Nephron (organoid): ENCODE measurements at regions not wholly inside any gene's neighbourhood (a gene's known extent, or its start where the extent isn't known, plus 50 kb on each side); places are given as distances from the start of the nearest gene placed in this dataset.

Experiments
- H3K27ac Mint-ChIP-seq, 3 experiments: 2 replicates each; pipeline ENCODE4 v1.8.0; 2020; ENCODE audit warnings: mixed read lengths in 3 of 3, mild to moderate bottlenecking in 2 of 3, moderate library complexity in 1 of 3
- H3K27me3 Mint-ChIP-seq: 2 replicates; pipeline ENCODE4 v1.8.0; 2021; ENCODE audit warnings: low read depth, mild to moderate bottlenecking, moderate library complexity, mixed read lengths
- H3K36me3 Mint-ChIP-seq: 2 replicates; pipeline ENCODE4 v1.8.0; 2020; ENCODE audit warnings: low read depth, mixed read lengths
- H3K4me1 Mint-ChIP-seq: 2 replicates; pipeline ENCODE4 v1.8.0; 2020; ENCODE audit warnings: mixed read lengths
- H3K4me3 Mint-ChIP-seq, 3 experiments: 2 replicates each; pipeline ENCODE4 v1.8.0; 2020; ENCODE audit warnings: mild to moderate bottlenecking in 3 of 3, mixed read lengths in 3 of 3, moderate library complexity in 2 of 3
- H3K9me3 Mint-ChIP-seq: 2 replicates; pipeline ENCODE4 v1.8.0; 2020; ENCODE audit warnings: mixed read lengths
- TF ChIP-seq, protein P1 (sequence below), 3 experiments: fragments of 200-600 bp; sonication (generic); IDR thresholded peaks; one replicate each; pipeline ENCODE4 v1.5.0; 2021; ENCODE audit warnings: antibody characterized with exemption in 3 of 3; ENCODE audit not compliant: unreplicated experiment in 3 of 3

DNA sequence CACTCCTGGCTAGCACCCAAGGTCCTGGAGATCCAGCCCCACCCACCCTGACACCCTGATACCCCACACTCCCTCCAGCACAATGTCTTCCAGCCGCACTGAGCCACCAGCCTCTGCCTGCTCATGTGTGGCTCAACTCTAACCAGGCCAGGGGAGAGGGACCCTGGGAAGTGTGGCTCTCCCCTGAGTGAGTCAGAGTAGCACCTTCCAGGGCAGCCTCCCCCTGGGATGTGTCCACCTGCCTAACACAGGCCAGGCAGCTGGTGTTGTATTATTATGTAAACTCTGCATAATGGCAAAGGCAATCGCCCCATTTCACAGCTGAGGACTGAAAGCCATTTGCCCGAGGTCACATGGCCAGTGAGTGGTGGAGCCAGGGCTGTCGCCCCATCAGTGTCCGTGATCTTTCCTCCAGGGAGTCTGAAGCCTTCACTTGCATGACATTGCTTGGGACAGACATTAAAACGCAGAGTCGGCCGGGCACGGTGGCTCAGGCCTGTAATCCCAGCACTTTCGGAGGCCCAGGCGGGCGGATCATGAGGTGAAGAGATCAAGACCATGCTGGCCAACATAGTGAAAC, 84.2 kb upstream of the FOXF1 start:
- TF ChIP-seq, protein P1, sequence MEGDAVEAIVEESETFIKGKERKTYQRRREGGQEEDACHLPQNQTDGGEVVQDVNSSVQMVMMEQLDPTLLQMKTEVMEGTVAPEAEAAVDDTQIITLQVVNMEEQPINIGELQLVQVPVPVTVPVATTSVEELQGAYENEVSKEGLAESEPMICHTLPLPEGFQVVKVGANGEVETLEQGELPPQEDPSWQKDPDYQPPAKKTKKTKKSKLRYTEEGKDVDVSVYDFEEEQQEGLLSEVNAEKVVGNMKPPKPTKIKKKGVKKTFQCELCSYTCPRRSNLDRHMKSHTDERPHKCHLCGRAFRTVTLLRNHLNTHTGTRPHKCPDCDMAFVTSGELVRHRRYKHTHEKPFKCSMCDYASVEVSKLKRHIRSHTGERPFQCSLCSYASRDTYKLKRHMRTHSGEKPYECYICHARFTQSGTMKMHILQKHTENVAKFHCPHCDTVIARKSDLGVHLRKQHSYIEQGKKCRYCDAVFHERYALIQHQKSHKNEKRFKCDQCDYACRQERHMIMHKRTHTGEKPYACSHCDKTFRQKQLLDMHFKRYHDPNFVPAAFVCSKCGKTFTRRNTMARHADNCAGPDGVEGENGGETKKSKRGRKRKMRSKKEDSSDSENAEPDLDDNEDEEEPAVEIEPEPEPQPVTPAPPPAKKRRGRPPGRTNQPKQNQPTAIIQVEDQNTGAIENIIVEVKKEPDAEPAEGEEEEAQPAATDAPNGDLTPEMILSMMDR (IDR thresholded peaks at IDR 0.05; ENCODE audit: unreplicated experiment in 3 of 3): no peak
- H3K27me3 Mint-ChIP-seq: peaks cover 81% of the 10 kb centered on the region
- peaks cover 24% of the 10 kb centered on the region for H3K9me3 Mint-ChIP-seq
- peaks cover 5% of the 10 kb centered on the region for H3K36me3 Mint-ChIP-seq
- H3K27ac Mint-ChIP-seq: no peak overlapping the region
- H3K4me1 Mint-ChIP-seq: peaks cover 18% of the 10 kb centered on the region
- no peak overlapping the region for H3K4me3 Mint-ChIP-seq

DNA sequence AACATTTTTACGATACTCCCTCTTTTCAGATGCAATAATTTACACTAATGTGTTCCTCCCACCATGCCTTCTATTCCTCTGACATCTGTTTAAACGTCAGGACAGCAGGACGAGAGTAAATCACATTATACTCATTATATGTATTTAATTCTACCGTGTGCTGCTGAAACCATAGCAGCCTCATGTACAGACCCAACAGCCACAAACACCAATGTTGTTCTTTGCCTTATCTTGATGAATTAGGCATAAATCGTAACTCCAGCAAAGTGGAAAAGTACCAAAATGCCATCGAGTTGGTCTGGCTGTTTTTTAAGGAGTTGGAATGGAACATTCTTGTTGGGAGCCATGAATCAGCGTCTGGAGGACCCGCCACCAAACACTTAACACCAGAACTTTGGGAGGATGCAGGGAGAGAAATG, 82.9 kb upstream of the FOXF1 start:
- peak overlapping the region; percentile 14 to 48 (median 15) for H3K4me3 Mint-ChIP-seq
- peaks cover 18% of the 10 kb centered on the region for H3K4me1 Mint-ChIP-seq
- peak overlapping the region; percentile 2 to 75 (median 69) for H3K27ac Mint-ChIP-seq
- peaks cover 15% of the 10 kb centered on the region for H3K9me3 Mint-ChIP-seq
- peaks cover 82% of the 10 kb centered on the region for H3K27me3 Mint-ChIP-seq
- TF ChIP-seq, protein P1 (IDR thresholded peaks at IDR 0.05; ENCODE audit: unreplicated experiment in 3 of 3): no peak
- H3K36me3 Mint-ChIP-seq: peaks cover 5% of the 10 kb centered on the region

GRCh38 chr16:86428729-86429517, 81.4 kb upstream of the FOXF1 start:
- TF ChIP-seq, protein P1 (IDR thresholded peaks at IDR 0.05; ENCODE audit: unreplicated experiment in 3 of 3): no peak
- H3K4me3 Mint-ChIP-seq: no peak overlapping the region
- peaks cover 3% of the 10 kb centered on the region for H3K9me3 Mint-ChIP-seq
- peaks cover 18% of the 10 kb centered on the region for H3K4me1 Mint-ChIP-seq
- H3K27me3 Mint-ChIP-seq: peaks cover 89% of the 10 kb centered on the region
- no peak overlapping the region for H3K27ac Mint-ChIP-seq
- peaks cover 5% of the 10 kb centered on the region for H3K36me3 Mint-ChIP-seq

GRCh38 chr16:86429663-86430062, 80.7 kb upstream of the FOXF1 start:
- Mint-ChIP-seq H3K27me3 (peaks cover 89% of the 10 kb centered on the region), H3K36me3 (peaks cover 5% of the 10 kb centered on the region), H3K9me3 (peaks cover 3% of the 10 kb centered on the region), H3K4me3 (no peak overlapping the region), H3K27ac (no peak overlapping the region), H3K4me1 (peaks cover 18% of the 10 kb centered on the region)
- TF ChIP-seq, protein P1 (IDR thresholded peaks at IDR 0.05; ENCODE audit: unreplicated experiment in 3 of 3): no peak

DNA sequence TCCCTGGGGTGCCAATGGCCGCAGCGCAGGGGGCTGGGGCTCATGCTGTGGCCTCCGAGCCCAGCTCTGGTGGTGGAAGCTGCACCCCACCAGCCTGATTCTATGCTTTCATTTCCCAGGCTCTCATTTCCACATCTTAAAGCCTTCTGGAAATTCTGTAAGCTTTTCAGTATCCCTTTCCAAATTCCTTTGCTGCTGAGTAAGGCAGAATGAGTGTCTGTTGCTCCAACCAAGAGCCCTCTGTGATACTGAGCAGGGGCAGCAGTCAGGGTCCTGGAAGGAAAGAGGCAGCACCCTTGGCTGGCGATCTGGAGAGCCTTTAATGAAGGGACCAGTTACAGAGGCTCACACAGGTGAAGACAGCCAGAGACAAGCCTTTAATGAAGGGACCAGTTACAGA, 79.5 kb upstream of the FOXF1 start:
- Mint-ChIP-seq H3K4me3 (no peak overlapping the region), H3K27ac (no peak overlapping the region), H3K4me1 (peaks cover 15% of the 10 kb centered on the region), H3K36me3 (peaks cover 5% of the 10 kb centered on the region), H3K9me3 (peaks cover 3% of the 10 kb centered on the region), H3K27me3 (peaks cover 89% of the 10 kb centered on the region)
- TF ChIP-seq, protein P1 (IDR thresholded peaks at IDR 0.05; ENCODE audit: unreplicated experiment in 3 of 3): no peak
